ENCODE measurements at regions not wholly inside any gene's neighbourhood (a gene's known extent, or its start where the extent isn't known, plus 50 kb on each side); places are given as distances from the start of the nearest gene placed in this dataset.

- 78% methylated on average over 3 of the region's 8 CpGs for WGBS (ENCODE audit: insufficient coverage, low coverage, low lambda C conversion rate, missing lambda C conversion rate)
- Histone ChIP-seq H3K36me3 (no peaks in the 10 kb centered on the region), H3K27ac (no peak overlapping the region), H3K9me3 (no peaks in the 10 kb centered on the region), H3K27me3 (no peaks in the 10 kb centered on the region), H3K4me3 (no peak overlapping the region), H3K4me1 (peaks cover 0 to 16% (median 6%) of the 10 kb centered on the region in 4 donors)
- TF ChIP-seq, protein P1, sequence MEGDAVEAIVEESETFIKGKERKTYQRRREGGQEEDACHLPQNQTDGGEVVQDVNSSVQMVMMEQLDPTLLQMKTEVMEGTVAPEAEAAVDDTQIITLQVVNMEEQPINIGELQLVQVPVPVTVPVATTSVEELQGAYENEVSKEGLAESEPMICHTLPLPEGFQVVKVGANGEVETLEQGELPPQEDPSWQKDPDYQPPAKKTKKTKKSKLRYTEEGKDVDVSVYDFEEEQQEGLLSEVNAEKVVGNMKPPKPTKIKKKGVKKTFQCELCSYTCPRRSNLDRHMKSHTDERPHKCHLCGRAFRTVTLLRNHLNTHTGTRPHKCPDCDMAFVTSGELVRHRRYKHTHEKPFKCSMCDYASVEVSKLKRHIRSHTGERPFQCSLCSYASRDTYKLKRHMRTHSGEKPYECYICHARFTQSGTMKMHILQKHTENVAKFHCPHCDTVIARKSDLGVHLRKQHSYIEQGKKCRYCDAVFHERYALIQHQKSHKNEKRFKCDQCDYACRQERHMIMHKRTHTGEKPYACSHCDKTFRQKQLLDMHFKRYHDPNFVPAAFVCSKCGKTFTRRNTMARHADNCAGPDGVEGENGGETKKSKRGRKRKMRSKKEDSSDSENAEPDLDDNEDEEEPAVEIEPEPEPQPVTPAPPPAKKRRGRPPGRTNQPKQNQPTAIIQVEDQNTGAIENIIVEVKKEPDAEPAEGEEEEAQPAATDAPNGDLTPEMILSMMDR (IDR thresholded peaks at IDR 0.05): no peak
- no peak for TF ChIP-seq POLR2A (IDR thresholded peaks at IDR 0.05)
- DNase-seq (no peak), ATAC-seq (no peak)
- intact Hi-C loops (cut with DNase I): no loop called here
These were observed 137.1 kb upstream of the NDUFV2 start for GRCh38 chr18:8965398-8965797.

- intact Hi-C loops (cut with DNase I): no loop called here
- ATAC-seq: no peak
- Histone ChIP-seq H3K27ac (no peak overlapping the region), H3K9me3 (no peaks in the 10 kb centered on the region), H3K27me3 (no peaks in the 10 kb centered on the region), H3K4me1 (peaks cover 0 to 5% (median 0%) of the 10 kb centered on the region in 4 donors), H3K4me3 (no peak overlapping the region), H3K36me3 (no peaks in the 10 kb centered on the region)
- no peak for TF ChIP-seq POLR2A (IDR thresholded peaks at IDR 0.05)
- TF ChIP-seq, protein P1 (IDR thresholded peaks at IDR 0.05): no peak
- DNase-seq: no peak
- WGBS (ENCODE audit: insufficient coverage, low coverage, low lambda C conversion rate, missing lambda C conversion rate): 65% methylated on average over 3 of the region's 3 CpGs
These were observed 135.7 kb upstream of the NDUFV2 start for GRCh38 chr18:8966821-8967220.

- no peaks in the 10 kb centered on the region for H3K36me3 ChIP-seq
- no peaks in the 10 kb centered on the region for H3K27me3 ChIP-seq
- 91% methylated on average over 4 of the region's 6 CpGs for WGBS (ENCODE audit: insufficient coverage, low coverage, low lambda C conversion rate, missing lambda C conversion rate)
- no peak for DNase-seq
- intact Hi-C loops (cut with DNase I): no loop called here
- no peak for ATAC-seq
- TF ChIP-seq, protein P1 (IDR thresholded peaks at IDR 0.05): no peak
- no peak for TF ChIP-seq POLR2A (IDR thresholded peaks at IDR 0.05)
- no peak overlapping the region for H3K27ac ChIP-seq
- H3K9me3 ChIP-seq: no peaks in the 10 kb centered on the region
- no peaks in the 10 kb centered on the region for H3K4me1 ChIP-seq
- no peak overlapping the region for H3K4me3 ChIP-seq
These were observed 134.9 kb upstream of the NDUFV2 start for GRCh38 chr18:8967573-8967972.

GRCh38 chr18:8969639-8970390, 132.7 kb upstream of the NDUFV2 start:
- TF ChIP-seq, protein P1 (IDR thresholded peaks at IDR 0.05): no peak
- TF ChIP-seq POLR2A (IDR thresholded peaks at IDR 0.05): no peak

More at GRCh38 chr18:8969639-8970390, 132.7 kb upstream of the NDUFV2 start:
- intact Hi-C loops (cut with DNase I): no loop called here
- H3K36me3 ChIP-seq: no peaks in the 10 kb centered on the region
- ATAC-seq (no peak), DNase-seq (no peak)
- H3K27me3 ChIP-seq: no peaks in the 10 kb centered on the region
- no peaks in the 10 kb centered on the region for H3K9me3 ChIP-seq
- WGBS (ENCODE audit: insufficient coverage, low coverage, low lambda C conversion rate, missing lambda C conversion rate): 57% methylated on average over 3 of the region's 4 CpGs
- H3K4me1 ChIP-seq: no peaks in the 10 kb centered on the region
- no peak overlapping the region for H3K27ac ChIP-seq
- H3K4me3 ChIP-seq: no peak overlapping the region
